Activated B cell treated with CpG ODN at 0.5 μM for 24 hours (primary cell): ENCODE measurements at regions not wholly inside any gene's neighbourhood (a gene's known extent, or its start where the extent isn't known, plus 50 kb on each side); places are given as distances from the start of the nearest gene placed in this dataset.

Source experiments
- ATAC-seq: fragments of 200-7000 bp; cut with Tn5 transposase; one replicate; pipeline ENCODE4 v1.10.0; 2021; ENCODE audit warnings: low read depth, mild to moderate bottlenecking, moderate library complexity
- CTCF ChIA-PET: fragments of 350-600 bp; sonication (Branson Sonifier 250); formaldehyde crosslinking; loops from one replicate; lab custom pipeline; 2021; ENCODE audit warnings: antibody characterized with exemption; lab: Charles Lee
- POLR2A ChIA-PET: fragments of 350-600 bp; sonication (Branson Sonifier 250); formaldehyde crosslinking; loops from one replicate; lab custom pipeline; 2021; ENCODE audit warnings: antibody characterized with exemption; lab: Charles Lee
- DNase-seq: peaks from one replicate; pipeline ENCODE4 v3.0.0; 2022
- H3K27ac Mint-ChIP-seq: one replicate; pipeline ENCODE4 v1.8.0; 2020; ENCODE audit warnings: mixed read lengths
- H3K27me3 Mint-ChIP-seq: one replicate; pipeline ENCODE4 v1.8.0; 2021; ENCODE audit warnings: mixed read lengths
- H3K36me3 Mint-ChIP-seq: one replicate; pipeline ENCODE4 v1.8.0; 2021; ENCODE audit warnings: low read depth, mixed read lengths
- H3K4me1 Mint-ChIP-seq: one replicate; pipeline ENCODE4 v1.8.0; 2021; ENCODE audit warnings: mixed read lengths
- H3K4me3 Mint-ChIP-seq: one replicate; pipeline ENCODE4 v1.8.0; 2020; ENCODE audit warnings: mild to moderate bottlenecking, mixed read lengths
- H3K9me3 Mint-ChIP-seq: one replicate; pipeline ENCODE4 v1.8.0; 2020; ENCODE audit warnings: mixed read lengths
- CTCF ChIP-seq: fragments of 200-600 bp; IDR thresholded peaks from one replicate; pipeline ENCODE4 v1.8.0; 2022; ENCODE audit warnings: antibody characterized with exemption, mild to moderate bottlenecking
- intact Hi-C: fragments of 100-400 bp; cut with micrococcal nuclease; formaldehyde crosslinking; loops from one replicate; pipeline ENCODE4 v1.15.1; 2024

- no peaks in the 10 kb centered on the region for H3K36me3 Mint-ChIP-seq
- no peak overlapping the region for H3K4me3 Mint-ChIP-seq
- ChIA-PET POLR2A (no interaction called here), CTCF (no interaction called here)
- no peak for TF ChIP-seq CTCF
- DNase-seq = no peak
- H3K27me3 Mint-ChIP-seq = no peaks in the 10 kb centered on the region
- no peaks in the 10 kb centered on the region for H3K4me1 Mint-ChIP-seq
- no peaks in the 10 kb centered on the region for H3K9me3 Mint-ChIP-seq
- intact Hi-C loops = no loop called here
- no peak overlapping the region for H3K27ac Mint-ChIP-seq
- ATAC-seq = no peak
Measured at GRCh38 chr3:88963003-88963402, 144.4 kb upstream of the EPHA3 start.

- intact Hi-C loops = no loop called here
Measured at GRCh38 chr3:88979760-88980159, 127.7 kb upstream of the EPHA3 start.

GRCh38 chr3:88983458-88983857 is 124.0 kb upstream of the EPHA3 start:
- DNase-seq (no peak), ATAC-seq (no peak)
- H3K36me3 Mint-ChIP-seq = no peaks in the 10 kb centered on the region
- CTCF ChIA-PET = no interaction called here
- H3K4me1 Mint-ChIP-seq = no peaks in the 10 kb centered on the region
- no peak overlapping the region for H3K27ac Mint-ChIP-seq
- TF ChIP-seq CTCF = no peak
- intact Hi-C loops = no loop called here
- H3K27me3 Mint-ChIP-seq = no peaks in the 10 kb centered on the region
- POLR2A ChIA-PET = no interaction called here
- H3K9me3 Mint-ChIP-seq = no peaks in the 10 kb centered on the region
- H3K4me3 Mint-ChIP-seq = no peak overlapping the region

More at GRCh38 chr3:88979760-88980159, 127.7 kb upstream of the EPHA3 start:
- TF ChIP-seq CTCF = no peak
- Mint-ChIP-seq H3K27ac (no peak overlapping the region), H3K4me3 (no peak overlapping the region), H3K9me3 (peaks cover 4% of the 10 kb centered on the region), H3K36me3 (no peaks in the 10 kb centered on the region), H3K27me3 (no peaks in the 10 kb centered on the region), H3K4me1 (no peaks in the 10 kb centered on the region)
- CTCF ChIA-PET = no interaction called here
- DNase-seq (no peak), ATAC-seq (no peak)
- POLR2A ChIA-PET = no interaction called here

- DNase-seq (no peak), ATAC-seq (no peak)
- no peak for TF ChIP-seq CTCF
- H3K36me3 Mint-ChIP-seq = no peaks in the 10 kb centered on the region
- H3K9me3 Mint-ChIP-seq = no peaks in the 10 kb centered on the region
- ChIA-PET POLR2A (no interaction called here), CTCF (no interaction called here)
- H3K4me3 Mint-ChIP-seq = no peak overlapping the region
- intact Hi-C loops = no loop called here
- no peaks in the 10 kb centered on the region for H3K4me1 Mint-ChIP-seq
- no peak overlapping the region for H3K27ac Mint-ChIP-seq
- H3K27me3 Mint-ChIP-seq = no peaks in the 10 kb centered on the region
Measured at GRCh38 chr3:88984256-88984655, 123.2 kb upstream of the EPHA3 start.

- no peaks in the 10 kb centered on the region for H3K27me3 Mint-ChIP-seq
- no peak overlapping the region for H3K4me3 Mint-ChIP-seq
- no peak overlapping the region for H3K27ac Mint-ChIP-seq
- intact Hi-C loops = no loop called here
- no peak for TF ChIP-seq CTCF
- H3K9me3 Mint-ChIP-seq = no peaks in the 10 kb centered on the region
- POLR2A ChIA-PET = no interaction called here
- no peaks in the 10 kb centered on the region for H3K36me3 Mint-ChIP-seq
- H3K4me1 Mint-ChIP-seq = no peaks in the 10 kb centered on the region
- DNase-seq (no peak), ATAC-seq (no peak)
- CTCF ChIA-PET = no interaction called here
Measured at GRCh38 chr3:88984832-88985231, 122.6 kb upstream of the EPHA3 start.
